ENCODE measurements at regions not wholly inside any gene's neighbourhood (a gene's known extent, or its start where the extent isn't known, plus 50 kb on each side); places are given as distances from the start of the nearest gene placed in this dataset.

DNA sequence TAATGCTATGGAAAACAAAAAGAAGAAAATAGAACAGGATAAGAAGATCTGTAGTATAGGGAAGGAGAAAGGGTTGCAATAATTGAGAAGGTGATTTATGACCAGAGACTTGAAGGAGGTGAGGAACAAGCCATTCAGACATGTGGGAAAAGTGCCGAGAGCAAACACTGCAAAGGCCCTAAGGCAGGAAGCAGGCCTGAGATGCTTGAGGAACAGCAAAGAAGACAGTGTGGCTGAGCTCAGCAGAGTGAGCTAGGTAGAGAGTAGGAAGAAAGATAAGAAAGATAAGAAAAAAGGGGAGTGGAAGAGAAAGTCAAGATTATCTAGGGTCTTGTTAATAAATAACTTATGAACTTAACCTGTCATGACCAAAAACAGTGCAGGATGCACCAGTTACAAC lies 671.8 kb downstream of the RPS29 start:
- Histone ChIP-seq H2AFZ (ENCODE audit: low read depth, low read length, poor library complexity, severe bottlenecking) (no peak overlapping the region), H3K4me2 (ENCODE audit: low read length) (no peak overlapping the region), H3K36me3 (ENCODE audit: control insufficient read depth in 1 of 2, insufficient read depth in 2 of 2, low read length in 2 of 2) (no peaks in the 10 kb centered on the region), H3K27ac (ENCODE audit: low read depth, low read length) (no peak overlapping the region), H3K9me2 (ENCODE audit: insufficient read depth) (no peaks in the 10 kb centered on the region), H3K4me1 (ENCODE audit: control insufficient read depth in 1 of 2, insufficient read depth in 2 of 2, low read length in 2 of 2) (no peaks in the 10 kb centered on the region), H4K20me1 (ENCODE audit: insufficient read depth) (no peaks in the 10 kb centered on the region), H3K4me3 (replicated peaks in 1 of 2; ENCODE audit: low read depth in 1 of 2, low read length in 2 of 2) (no peak overlapping the region), H3K9ac (ENCODE audit: low read length) (no peak overlapping the region), H3K9me3 (ENCODE audit: control insufficient read depth in 1 of 2, insufficient read depth in 1 of 2, low read depth in 1 of 2, low read length in 2 of 2) (0 out of 4 replicates have a peak, but pooled peaks cover 0 to 2% of the 10 kb centered on the region in 2 experiments), H3K79me2 (ENCODE audit: insufficient read depth, low read length) (no peaks in the 10 kb centered on the region), H3K27me3 (ENCODE audit: insufficient read depth, low read length) (no peaks in the 10 kb centered on the region)
- intact Hi-C loops (cut with micrococcal nuclease) = no loop called here
- no TSS peak for BruUV-seq (replicated peaks)
- no peak for DNase-seq (ENCODE audit: low read depth, low spot score)
- POLR2A ChIA-PET = no interaction called here
- ATAC-seq = no peak
- RAD21 ChIA-PET (ENCODE audit: low non-redundant PET in 1 of 2, low total read pairs in 2 of 2, uncharacterized antibody in 2 of 2, unreplicated experiment in 2 of 2) = no interaction called here
- TF ChIP-seq POLR2A (IDR thresholded peaks at IDR 0.05; ENCODE audit: borderline replicate concordance, extremely low read depth, insufficient read depth, insufficient read length) = no peak
- TF ChIP-seq TCF7L2 (IDR thresholded peaks at IDR 0.05; ENCODE audit: borderline replicate concordance, extremely low read depth, insufficient read depth, insufficient read length) = no peak
- TF ChIP-seq, protein P1, sequence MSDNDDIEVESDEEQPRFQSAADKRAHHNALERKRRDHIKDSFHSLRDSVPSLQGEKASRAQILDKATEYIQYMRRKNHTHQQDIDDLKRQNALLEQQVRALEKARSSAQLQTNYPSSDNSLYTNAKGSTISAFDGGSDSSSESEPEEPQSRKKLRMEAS (IDR thresholded peaks at IDR 0.05) = no peak
- no peak for TF ChIP-seq JUND (IDR thresholded peaks at IDR 0.05)
- TF ChIP-seq FOSL1 (IDR thresholded peaks at IDR 0.05; ENCODE audit: low read depth) = no peak
- TF ChIP-seq EZH2 (IDR thresholded peaks at IDR 0.05) = no peak
- no peak for TF ChIP-seq ZNF274 (IDR thresholded peaks at IDR 0.05; ENCODE audit: low read depth, low read length)
- CTCF ChIA-PET = no interaction called here

DNA sequence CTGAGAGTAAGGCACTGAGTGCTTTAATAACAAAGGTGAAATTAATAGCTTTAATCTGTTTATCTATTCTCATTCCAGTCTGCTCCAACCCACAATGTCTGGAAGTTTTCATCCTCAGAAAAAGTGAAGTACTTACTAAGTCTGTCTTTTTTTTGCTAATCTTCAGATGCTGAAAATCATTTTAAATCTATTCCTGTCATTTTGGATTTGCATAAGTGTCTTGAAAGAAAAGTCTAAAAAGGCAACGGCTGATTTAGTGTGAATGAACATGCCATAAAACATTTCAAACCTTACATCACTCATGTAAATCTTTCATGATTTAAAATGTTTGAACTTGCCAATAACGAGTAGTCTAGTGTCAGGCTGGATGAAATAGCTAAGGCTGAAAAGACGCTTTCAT lies 685.6 kb downstream of the RPS29 start:
- no peaks in the 10 kb centered on the region for H3K9me2 ChIP-seq (ENCODE audit: insufficient read depth)
- H3K4me1 ChIP-seq (ENCODE audit: control insufficient read depth in 1 of 2, insufficient read depth in 2 of 2, low read length in 2 of 2) = no peaks in the 10 kb centered on the region
- ATAC-seq (no peak), DNase-seq (ENCODE audit: low read depth, low spot score) (no peak)
- intact Hi-C loops (cut with micrococcal nuclease) = no loop called here
- H3K9me3 ChIP-seq (ENCODE audit: control insufficient read depth in 1 of 2, insufficient read depth in 1 of 2, low read depth in 1 of 2, low read length in 2 of 2) = no peaks in the 10 kb centered on the region
- ChIA-PET POLR2A (no interaction called here), CTCF (no interaction called here), RAD21 (ENCODE audit: low non-redundant PET in 1 of 2, low total read pairs in 2 of 2, uncharacterized antibody in 2 of 2, unreplicated experiment in 2 of 2) (no interaction called here)
- no peaks in the 10 kb centered on the region for H4K20me1 ChIP-seq (ENCODE audit: insufficient read depth)
- H3K9ac ChIP-seq (ENCODE audit: low read length) = no peak overlapping the region
- no peak overlapping the region for H3K4me3 ChIP-seq (replicated peaks in 1 of 2; ENCODE audit: low read depth in 1 of 2, low read length in 2 of 2)
- no peaks in the 10 kb centered on the region for H3K79me2 ChIP-seq (ENCODE audit: insufficient read depth, low read length)
- BruUV-seq (replicated peaks) = no TSS peak
- H2AFZ ChIP-seq (ENCODE audit: low read depth, low read length, poor library complexity, severe bottlenecking) = no peak overlapping the region
- no peak overlapping the region for H3K4me2 ChIP-seq (ENCODE audit: low read length)
- H3K27ac ChIP-seq (ENCODE audit: low read depth, low read length) = no peak overlapping the region
- H3K36me3 ChIP-seq (ENCODE audit: control insufficient read depth in 1 of 2, insufficient read depth in 2 of 2, low read length in 2 of 2) = no peaks in the 10 kb centered on the region
- no peaks in the 10 kb centered on the region for H3K27me3 ChIP-seq (ENCODE audit: insufficient read depth, low read length)
- TF ChIP-seq TCF7L2 (IDR thresholded peaks at IDR 0.05; ENCODE audit: borderline replicate concordance, extremely low read depth, insufficient read depth, insufficient read length) (no peak), RAD21 (IDR thresholded peaks at IDR 0.05; ENCODE audit: low read depth) (no peak), ZNF274 (IDR thresholded peaks at IDR 0.05; ENCODE audit: low read depth, low read length) (no peak), SP1 (IDR thresholded peaks at IDR 0.05; ENCODE audit: low read depth) (no peak), EGR1 (IDR thresholded peaks at IDR 0.05; ENCODE audit: low read depth) (no peak), YY1 (IDR thresholded peaks at IDR 0.05; ENCODE audit: extremely low read depth, insufficient replicate concordance, low read depth, low read length) (no peak), EZH2phosphoT487 (IDR thresholded peaks at IDR 0.05; ENCODE audit: borderline replicate concordance) (no peak), ZBTB33 (IDR thresholded peaks at IDR 0.05; ENCODE audit: extremely low read depth, insufficient replicate concordance, low read length) (no peak), FOSL1 (IDR thresholded peaks at IDR 0.05; ENCODE audit: low read depth) (no peak), JUND (IDR thresholded peaks at IDR 0.05) (no peak), CBX3 (IDR thresholded peaks at IDR 0.05; ENCODE audit: low read depth) (no peak)
- TF ChIP-seq, protein P2, sequence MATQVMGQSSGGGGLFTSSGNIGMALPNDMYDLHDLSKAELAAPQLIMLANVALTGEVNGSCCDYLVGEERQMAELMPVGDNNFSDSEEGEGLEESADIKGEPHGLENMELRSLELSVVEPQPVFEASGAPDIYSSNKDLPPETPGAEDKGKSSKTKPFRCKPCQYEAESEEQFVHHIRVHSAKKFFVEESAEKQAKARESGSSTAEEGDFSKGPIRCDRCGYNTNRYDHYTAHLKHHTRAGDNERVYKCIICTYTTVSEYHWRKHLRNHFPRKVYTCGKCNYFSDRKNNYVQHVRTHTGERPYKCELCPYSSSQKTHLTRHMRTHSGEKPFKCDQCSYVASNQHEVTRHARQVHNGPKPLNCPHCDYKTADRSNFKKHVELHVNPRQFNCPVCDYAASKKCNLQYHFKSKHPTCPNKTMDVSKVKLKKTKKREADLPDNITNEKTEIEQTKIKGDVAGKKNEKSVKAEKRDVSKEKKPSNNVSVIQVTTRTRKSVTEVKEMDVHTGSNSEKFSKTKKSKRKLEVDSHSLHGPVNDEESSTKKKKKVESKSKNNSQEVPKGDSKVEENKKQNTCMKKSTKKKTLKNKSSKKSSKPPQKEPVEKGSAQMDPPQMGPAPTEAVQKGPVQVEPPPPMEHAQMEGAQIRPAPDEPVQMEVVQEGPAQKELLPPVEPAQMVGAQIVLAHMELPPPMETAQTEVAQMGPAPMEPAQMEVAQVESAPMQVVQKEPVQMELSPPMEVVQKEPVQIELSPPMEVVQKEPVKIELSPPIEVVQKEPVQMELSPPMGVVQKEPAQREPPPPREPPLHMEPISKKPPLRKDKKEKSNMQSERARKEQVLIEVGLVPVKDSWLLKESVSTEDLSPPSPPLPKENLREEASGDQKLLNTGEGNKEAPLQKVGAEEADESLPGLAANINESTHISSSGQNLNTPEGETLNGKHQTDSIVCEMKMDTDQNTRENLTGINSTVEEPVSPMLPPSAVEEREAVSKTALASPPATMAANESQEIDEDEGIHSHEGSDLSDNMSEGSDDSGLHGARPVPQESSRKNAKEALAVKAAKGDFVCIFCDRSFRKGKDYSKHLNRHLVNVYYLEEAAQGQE (IDR thresholded peaks at IDR 0.05; ENCODE audit: low read depth) = no peak
- TF ChIP-seq, protein P3, sequence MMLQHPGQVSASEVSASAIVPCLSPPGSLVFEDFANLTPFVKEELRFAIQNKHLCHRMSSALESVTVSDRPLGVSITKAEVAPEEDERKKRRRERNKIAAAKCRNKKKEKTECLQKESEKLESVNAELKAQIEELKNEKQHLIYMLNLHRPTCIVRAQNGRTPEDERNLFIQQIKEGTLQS (IDR thresholded peaks at IDR 0.05) = no peak
